BE2C (cell line): ENCODE measurements at regions not wholly inside any gene's neighbourhood (a gene's known extent, or its start where the extent isn't known, plus 50 kb on each side); places are given as distances from the start of the nearest gene placed in this dataset.

ENCODE experiments used
- DNase-seq: peaks from one replicate; pipeline ENCODE4 v3.0.0-alpha.2; 2020
- H3K27me3 ChIP-seq: fragments of 250-450 bp; sonication (Bioruptor Pico); 2 replicates; pipeline ENCODE4 v1.5.1; 2020; ENCODE audit warnings: mild to moderate bottlenecking
- H3K36me3 ChIP-seq: fragments of 250-450 bp; sonication (Bioruptor Pico); 2 replicates; pipeline ENCODE4 v1.5.1; 2020; ENCODE audit warnings: mild to moderate bottlenecking
- H3K4me1 ChIP-seq: fragments of 250-450 bp; sonication (Bioruptor Pico); 2 replicates; pipeline ENCODE4 v1.5.1; 2020
- H3K4me3 ChIP-seq: 2 replicates; pipeline ENCODE4 v1.5.1; 2011; ENCODE audit warnings: low read depth, low read length
- H3K9me3 ChIP-seq: fragments of 250-450 bp; sonication (Bioruptor Pico); 2 replicates; pipeline ENCODE4 v1.5.1; 2020
- TF ChIP-seq, protein P1 (sequence below): IDR thresholded peaks from 2 replicates; pipeline ENCODE4 v1.5.1; 2012; ENCODE audit warnings: mild to moderate bottlenecking, low read depth, low read length

DNA sequence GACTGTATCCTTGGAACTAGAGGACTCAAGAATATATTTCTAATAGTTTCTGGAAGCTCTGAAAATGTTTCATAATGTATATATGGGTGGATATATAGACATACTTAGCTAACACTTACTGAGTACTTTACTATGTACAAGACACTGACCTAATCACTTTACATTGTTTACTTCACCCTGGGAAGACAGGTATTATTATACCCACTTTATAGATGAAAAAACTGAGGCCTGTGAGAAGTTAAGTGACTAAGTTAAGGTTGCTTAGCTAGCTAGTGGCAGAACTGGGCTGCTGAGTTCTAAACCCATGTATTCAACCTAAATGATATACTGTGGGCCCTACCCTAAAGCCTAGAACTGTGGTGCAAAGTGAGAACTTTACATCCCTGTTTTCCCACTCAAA is 79.1 kb upstream of the SSTR1 start:
- Histone ChIP-seq H3K4me1 (peaks cover 28% of the 10 kb centered on the region), H3K4me3 (no peak overlapping the region), H3K36me3 (no peaks in the 10 kb centered on the region), H3K27me3 (no peaks in the 10 kb centered on the region), H3K9me3 (no peaks in the 10 kb centered on the region)
- TF ChIP-seq, protein P1, sequence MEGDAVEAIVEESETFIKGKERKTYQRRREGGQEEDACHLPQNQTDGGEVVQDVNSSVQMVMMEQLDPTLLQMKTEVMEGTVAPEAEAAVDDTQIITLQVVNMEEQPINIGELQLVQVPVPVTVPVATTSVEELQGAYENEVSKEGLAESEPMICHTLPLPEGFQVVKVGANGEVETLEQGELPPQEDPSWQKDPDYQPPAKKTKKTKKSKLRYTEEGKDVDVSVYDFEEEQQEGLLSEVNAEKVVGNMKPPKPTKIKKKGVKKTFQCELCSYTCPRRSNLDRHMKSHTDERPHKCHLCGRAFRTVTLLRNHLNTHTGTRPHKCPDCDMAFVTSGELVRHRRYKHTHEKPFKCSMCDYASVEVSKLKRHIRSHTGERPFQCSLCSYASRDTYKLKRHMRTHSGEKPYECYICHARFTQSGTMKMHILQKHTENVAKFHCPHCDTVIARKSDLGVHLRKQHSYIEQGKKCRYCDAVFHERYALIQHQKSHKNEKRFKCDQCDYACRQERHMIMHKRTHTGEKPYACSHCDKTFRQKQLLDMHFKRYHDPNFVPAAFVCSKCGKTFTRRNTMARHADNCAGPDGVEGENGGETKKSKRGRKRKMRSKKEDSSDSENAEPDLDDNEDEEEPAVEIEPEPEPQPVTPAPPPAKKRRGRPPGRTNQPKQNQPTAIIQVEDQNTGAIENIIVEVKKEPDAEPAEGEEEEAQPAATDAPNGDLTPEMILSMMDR, result no peak
- no peak for DNase-seq

DNA sequence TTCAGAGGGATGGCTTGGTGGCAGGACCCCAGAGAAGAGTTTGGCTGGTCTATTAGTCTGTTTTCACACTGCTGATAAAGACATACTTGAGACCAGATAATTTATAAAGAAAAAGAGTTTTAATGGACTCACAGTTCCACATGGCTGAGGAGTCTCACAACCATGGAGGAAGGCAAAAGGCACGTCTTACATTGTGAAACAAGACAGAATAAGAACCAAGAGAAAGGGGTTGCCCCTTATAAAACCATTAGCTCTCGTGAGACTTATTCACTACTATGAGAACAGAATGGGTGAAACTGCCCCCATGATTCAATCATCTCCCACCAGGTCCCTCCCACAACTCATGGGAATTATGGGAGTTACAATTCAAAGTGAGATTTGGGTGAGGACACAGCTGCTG is 78.5 kb upstream of the SSTR1 start:
- no peaks in the 10 kb centered on the region for H3K9me3 ChIP-seq
- no peaks in the 10 kb centered on the region for H3K36me3 ChIP-seq
- no peak for DNase-seq
- no peaks in the 10 kb centered on the region for H3K27me3 ChIP-seq
- H3K4me3 ChIP-seq, result no peak overlapping the region
- TF ChIP-seq, protein P1, result no peak
- peaks cover 24% of the 10 kb centered on the region for H3K4me1 ChIP-seq

DNA sequence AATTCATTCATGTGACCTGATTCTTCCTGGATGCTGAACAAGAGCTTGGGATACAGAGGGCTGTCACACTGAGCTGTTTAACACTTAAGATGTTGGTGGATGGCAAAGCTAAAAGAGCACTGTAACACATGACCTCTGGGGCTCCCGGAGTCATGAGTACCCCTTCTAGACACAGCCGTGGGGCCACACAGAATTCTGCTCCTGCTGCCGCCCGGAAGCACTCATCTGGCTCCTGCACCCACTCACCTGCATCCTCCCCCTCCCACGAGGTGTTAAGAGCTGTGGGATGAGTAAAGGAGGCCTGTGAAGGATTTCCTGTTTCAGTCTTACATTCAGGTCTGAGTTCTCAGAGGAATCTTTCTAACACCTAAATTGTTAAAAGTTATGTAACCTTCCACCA is 78.0 kb upstream of the SSTR1 start:
- no peaks in the 10 kb centered on the region for H3K36me3 ChIP-seq
- peaks cover 19% of the 10 kb centered on the region for H3K4me1 ChIP-seq
- no peak for DNase-seq
- TF ChIP-seq, protein P1, result no peak
- no peaks in the 10 kb centered on the region for H3K27me3 ChIP-seq
- no peaks in the 10 kb centered on the region for H3K9me3 ChIP-seq
- no peak overlapping the region for H3K4me3 ChIP-seq

DNA sequence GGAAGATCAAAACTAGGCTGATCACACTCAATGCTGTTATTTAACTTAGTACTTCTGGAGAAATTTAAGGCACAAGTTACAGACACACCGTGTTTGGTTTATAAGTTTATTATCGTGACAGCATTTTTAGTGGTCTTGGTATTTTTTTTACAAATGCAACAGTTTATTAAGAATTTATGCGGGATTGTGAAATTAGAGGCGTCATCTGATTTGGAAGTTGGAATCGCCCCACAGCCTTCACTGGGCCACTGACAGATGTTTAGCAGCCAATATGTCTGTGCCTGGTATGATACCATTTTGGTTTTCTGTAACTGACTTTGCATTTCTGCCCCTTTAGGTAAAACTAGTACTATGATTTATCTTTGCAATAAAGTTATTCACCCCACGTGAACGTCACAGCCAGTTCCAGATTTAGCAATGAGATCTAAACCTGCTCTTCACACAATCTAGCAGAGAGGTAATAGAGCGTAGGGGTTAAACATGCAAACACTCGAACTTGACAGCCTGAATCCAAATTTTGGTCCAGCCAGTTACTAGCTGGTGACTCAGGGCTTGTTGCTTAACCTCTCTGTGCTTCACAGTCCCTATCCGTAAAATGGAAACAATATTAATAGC is 73.2 kb upstream of the SSTR1 start:
- Histone ChIP-seq H3K36me3 (no peaks in the 10 kb centered on the region), H3K4me1 (peaks cover 5% of the 10 kb centered on the region; the same call in 1 of the 2 replicates), H3K27me3 (no peaks in the 10 kb centered on the region), H3K4me3 (no peak overlapping the region), H3K9me3 (no peaks in the 10 kb centered on the region)
- no peak for DNase-seq
- TF ChIP-seq, protein P1, result no peak

DNA sequence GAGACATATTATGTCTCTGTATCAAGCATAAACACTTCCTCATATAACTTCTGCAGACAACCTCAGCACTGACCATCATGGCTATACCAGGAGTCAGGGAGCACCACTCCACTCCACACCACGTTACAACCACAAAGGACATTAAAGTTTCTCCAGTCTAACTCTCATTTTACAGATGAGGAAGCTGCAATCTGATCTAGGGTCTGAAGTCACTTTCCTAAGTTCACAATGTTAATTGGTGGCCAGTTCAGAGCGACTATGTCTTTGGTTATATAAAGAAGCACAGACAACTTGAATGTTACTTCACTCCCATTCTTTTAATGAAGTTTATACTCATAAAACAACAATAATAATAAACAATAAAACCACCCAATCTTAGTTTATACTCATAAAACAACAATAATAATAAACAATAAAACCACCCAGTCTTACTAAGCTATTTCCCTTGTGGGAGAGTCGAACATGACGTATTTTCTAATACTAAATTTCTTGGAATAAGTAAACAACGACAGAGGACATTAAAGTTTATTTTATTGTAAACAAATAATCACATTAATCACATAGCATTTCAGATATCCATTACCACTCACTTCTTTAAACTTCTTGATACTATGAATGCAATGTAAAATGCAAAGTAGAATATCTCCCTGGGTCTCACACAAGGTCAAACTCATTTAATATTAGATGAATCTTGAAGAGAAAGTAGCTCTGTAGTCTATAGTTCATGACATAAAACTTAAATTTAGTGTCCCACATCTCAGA is 72.4 kb upstream of the SSTR1 start:
- DNase-seq, result no peak
- no peak overlapping the region for H3K4me3 ChIP-seq
- TF ChIP-seq, protein P1, result no peak
- no peaks in the 10 kb centered on the region for H3K9me3 ChIP-seq
- H3K27me3 ChIP-seq, result no peaks in the 10 kb centered on the region
- no peaks in the 10 kb centered on the region for H3K36me3 ChIP-seq
- peaks cover 5% of the 10 kb centered on the region; the same call in 1 of the 2 replicates for H3K4me1 ChIP-seq

DNA sequence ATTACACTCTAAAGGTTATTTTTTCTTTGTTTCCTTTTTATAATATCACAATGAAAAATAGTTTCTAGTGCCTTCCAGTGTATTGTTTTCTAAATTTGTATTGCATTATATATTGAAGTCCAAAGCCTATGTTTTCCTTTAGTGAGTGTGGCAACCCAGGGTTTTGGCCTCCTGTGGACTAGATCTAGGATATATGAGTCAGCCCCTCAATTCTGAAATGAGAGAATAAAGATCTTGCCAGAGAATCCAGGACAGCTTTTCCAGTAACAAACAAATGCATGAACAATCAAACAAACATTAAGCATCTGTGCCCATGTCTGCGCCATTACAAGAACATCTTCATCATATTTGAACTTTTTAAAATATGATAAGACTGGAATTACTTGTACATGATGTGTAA is 70.7 kb upstream of the SSTR1 start:
- Histone ChIP-seq H3K9me3 (no peaks in the 10 kb centered on the region), H3K4me1 (peaks cover 8% of the 10 kb centered on the region), H3K36me3 (no peaks in the 10 kb centered on the region), H3K27me3 (no peaks in the 10 kb centered on the region), H3K4me3 (no peak overlapping the region)
- DNase-seq, result no peak
- TF ChIP-seq, protein P1, result no peak
